BE2C (cell line): ENCODE measurements at regions not wholly inside any gene's neighbourhood (a gene's known extent, or its start where the extent isn't known, plus 50 kb on each side); places are given as distances from the start of the nearest gene placed in this dataset.

Experiments
- DNase-seq: peaks from one replicate; pipeline ENCODE4 v3.0.0-alpha.2; 2020
- H3K27me3 ChIP-seq: fragments of 250-450 bp; sonication (Bioruptor Pico); 2 replicates; pipeline ENCODE4 v1.5.1; 2020; ENCODE audit warnings: mild to moderate bottlenecking
- H3K36me3 ChIP-seq: fragments of 250-450 bp; sonication (Bioruptor Pico); 2 replicates; pipeline ENCODE4 v1.5.1; 2020; ENCODE audit warnings: mild to moderate bottlenecking
- H3K4me1 ChIP-seq: fragments of 250-450 bp; sonication (Bioruptor Pico); 2 replicates; pipeline ENCODE4 v1.5.1; 2020
- H3K4me3 ChIP-seq: 2 replicates; pipeline ENCODE4 v1.5.1; 2011; ENCODE audit warnings: low read depth, low read length
- H3K9me3 ChIP-seq: fragments of 250-450 bp; sonication (Bioruptor Pico); 2 replicates; pipeline ENCODE4 v1.5.1; 2020
- TF ChIP-seq, protein P1 (sequence below): IDR thresholded peaks from 2 replicates; pipeline ENCODE4 v1.5.1; 2012; ENCODE audit warnings: mild to moderate bottlenecking, low read depth, low read length

DNA sequence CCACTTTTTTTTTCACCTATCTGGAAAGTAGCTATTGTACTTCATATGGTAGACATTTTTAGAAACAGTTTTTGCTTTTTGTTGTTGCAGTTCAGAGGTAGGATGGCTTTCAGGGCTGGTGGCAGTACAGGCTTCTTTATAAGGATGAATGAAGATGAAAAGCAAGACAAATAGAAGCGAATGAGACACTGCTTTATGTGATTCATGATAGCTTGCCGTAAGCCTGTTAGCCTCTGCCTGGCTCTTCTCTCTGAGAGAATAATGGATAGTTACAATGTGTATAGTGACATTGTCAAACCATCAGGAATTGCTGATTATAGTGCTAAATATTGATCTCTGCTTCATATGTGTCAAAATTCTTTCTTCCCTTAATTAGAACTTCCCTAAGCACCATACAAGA is 173.7 kb downstream of the NR4A2 start:
- Histone ChIP-seq H3K4me1 (no peaks in the 10 kb centered on the region), H3K4me3 (no peak overlapping the region), H3K9me3 (no peaks in the 10 kb centered on the region), H3K27me3 (no peaks in the 10 kb centered on the region), H3K36me3 (no peaks in the 10 kb centered on the region)
- TF ChIP-seq, protein P1, sequence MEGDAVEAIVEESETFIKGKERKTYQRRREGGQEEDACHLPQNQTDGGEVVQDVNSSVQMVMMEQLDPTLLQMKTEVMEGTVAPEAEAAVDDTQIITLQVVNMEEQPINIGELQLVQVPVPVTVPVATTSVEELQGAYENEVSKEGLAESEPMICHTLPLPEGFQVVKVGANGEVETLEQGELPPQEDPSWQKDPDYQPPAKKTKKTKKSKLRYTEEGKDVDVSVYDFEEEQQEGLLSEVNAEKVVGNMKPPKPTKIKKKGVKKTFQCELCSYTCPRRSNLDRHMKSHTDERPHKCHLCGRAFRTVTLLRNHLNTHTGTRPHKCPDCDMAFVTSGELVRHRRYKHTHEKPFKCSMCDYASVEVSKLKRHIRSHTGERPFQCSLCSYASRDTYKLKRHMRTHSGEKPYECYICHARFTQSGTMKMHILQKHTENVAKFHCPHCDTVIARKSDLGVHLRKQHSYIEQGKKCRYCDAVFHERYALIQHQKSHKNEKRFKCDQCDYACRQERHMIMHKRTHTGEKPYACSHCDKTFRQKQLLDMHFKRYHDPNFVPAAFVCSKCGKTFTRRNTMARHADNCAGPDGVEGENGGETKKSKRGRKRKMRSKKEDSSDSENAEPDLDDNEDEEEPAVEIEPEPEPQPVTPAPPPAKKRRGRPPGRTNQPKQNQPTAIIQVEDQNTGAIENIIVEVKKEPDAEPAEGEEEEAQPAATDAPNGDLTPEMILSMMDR: no peak
- no peak for DNase-seq

- H3K4me1 ChIP-seq: no peaks in the 10 kb centered on the region
- no peak for DNase-seq
Observed at GRCh38 chr2:156157670-156158069, 174.9 kb downstream of the NR4A2 start.

GRCh38 chr2:156156580-156156979 is 175.9 kb downstream of the NR4A2 start:
- TF ChIP-seq, protein P1: no peak
- H3K4me1 ChIP-seq: no peaks in the 10 kb centered on the region
- no peaks in the 10 kb centered on the region for H3K36me3 ChIP-seq
- H3K27me3 ChIP-seq: no peaks in the 10 kb centered on the region
- DNase-seq: no peak
- H3K9me3 ChIP-seq: no peaks in the 10 kb centered on the region
- no peak overlapping the region for H3K4me3 ChIP-seq

More at GRCh38 chr2:156157670-156158069, 174.9 kb downstream of the NR4A2 start:
- H3K36me3 ChIP-seq: no peaks in the 10 kb centered on the region
- no peaks in the 10 kb centered on the region for H3K9me3 ChIP-seq
- TF ChIP-seq, protein P1: no peak
- H3K27me3 ChIP-seq: no peaks in the 10 kb centered on the region
- H3K4me3 ChIP-seq: no peak overlapping the region

DNA sequence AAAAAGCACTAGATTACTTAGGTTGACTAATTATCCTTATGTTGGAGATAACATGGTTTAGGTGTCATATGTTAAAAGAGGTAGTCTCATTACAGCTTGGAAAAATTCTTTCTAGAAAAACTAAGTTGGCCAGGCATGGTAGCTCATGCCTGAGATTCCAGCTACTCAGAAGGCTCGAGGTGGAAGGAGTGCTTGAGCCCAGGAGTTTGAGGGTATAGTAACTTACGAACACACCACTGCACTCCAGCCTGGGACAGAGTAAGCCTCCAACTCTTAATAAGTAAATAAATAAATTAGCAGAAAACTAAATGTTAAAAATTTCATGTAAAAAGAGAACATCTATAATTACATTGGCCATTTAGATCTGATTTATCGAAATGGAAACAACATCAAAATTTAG is 177.2 kb downstream of the NR4A2 start:
- no peaks in the 10 kb centered on the region for H3K27me3 ChIP-seq
- H3K36me3 ChIP-seq: no peaks in the 10 kb centered on the region
- TF ChIP-seq, protein P1: no peak
- H3K4me1 ChIP-seq: no peaks in the 10 kb centered on the region
- no peaks in the 10 kb centered on the region for H3K9me3 ChIP-seq
- DNase-seq: no peak
- H3K4me3 ChIP-seq: no peak overlapping the region

DNA sequence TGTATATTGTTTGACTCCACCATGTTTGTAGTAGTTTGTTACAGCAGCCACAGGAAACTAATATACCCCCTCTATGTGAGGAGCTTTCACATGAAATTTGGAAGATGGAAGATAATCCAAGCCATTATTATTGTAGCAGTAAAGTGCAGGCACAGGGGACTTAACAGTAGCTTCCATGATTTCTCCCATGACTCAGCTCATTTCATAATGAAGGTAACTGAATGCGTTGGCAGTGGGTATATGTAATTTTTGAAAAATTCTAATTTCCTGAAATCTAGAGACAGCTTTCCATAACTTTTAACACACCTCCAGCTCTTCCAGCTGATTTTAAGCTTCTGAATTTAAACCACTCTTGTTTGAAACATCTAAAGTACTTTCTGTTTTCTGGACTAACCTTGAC is 181.2 kb downstream of the NR4A2 start:
- H3K9me3 ChIP-seq: no peaks in the 10 kb centered on the region
- no peak for DNase-seq
- no peaks in the 10 kb centered on the region for H3K4me1 ChIP-seq
- H3K36me3 ChIP-seq: no peaks in the 10 kb centered on the region
- H3K4me3 ChIP-seq: no peak overlapping the region
- TF ChIP-seq, protein P1: no peak
- H3K27me3 ChIP-seq: no peaks in the 10 kb centered on the region

DNA sequence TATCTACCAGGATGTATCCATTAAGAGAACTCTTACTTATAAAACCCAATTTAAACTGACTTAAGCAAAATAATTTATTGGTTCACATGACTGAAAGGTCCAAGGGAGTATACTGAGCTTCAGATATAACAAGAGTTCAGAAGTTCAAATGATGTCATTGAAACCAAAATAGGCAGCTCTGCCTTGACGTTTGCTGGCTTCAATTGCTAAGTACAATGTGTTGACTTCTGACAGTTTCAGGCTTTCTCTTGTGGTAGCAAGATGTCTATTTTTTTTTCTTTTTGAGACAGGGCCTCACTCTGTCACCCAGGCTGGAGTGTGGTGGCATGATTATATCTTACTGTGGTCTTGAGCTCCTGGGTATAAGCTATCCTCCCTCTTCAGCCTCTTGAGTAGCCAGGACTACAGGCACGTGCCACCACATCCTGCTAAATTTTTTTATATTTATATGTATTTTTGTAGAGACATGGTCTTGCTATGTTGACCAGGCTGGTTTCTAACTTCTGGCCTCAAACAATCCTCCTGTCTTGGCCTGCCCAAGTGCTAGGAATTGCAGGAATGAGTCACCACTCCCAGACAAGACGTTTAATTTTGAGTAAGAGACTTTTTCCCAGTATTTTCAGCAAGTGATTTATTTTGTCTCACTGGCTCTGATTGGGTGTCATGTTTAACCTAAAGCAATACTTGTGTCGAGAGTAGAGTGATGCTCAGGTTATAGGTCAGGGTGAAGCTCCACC is 184.8 kb downstream of the NR4A2 start:
- TF ChIP-seq, protein P1: no peak
- Histone ChIP-seq H3K4me3 (no peak overlapping the region), H3K9me3 (no peaks in the 10 kb centered on the region), H3K4me1 (no peaks in the 10 kb centered on the region), H3K36me3 (no peaks in the 10 kb centered on the region), H3K27me3 (no peaks in the 10 kb centered on the region)
- DNase-seq: no peak
